ENCODE measurements at regions not wholly inside any gene's neighbourhood (a gene's known extent, or its start where the extent isn't known, plus 50 kb on each side); places are given as distances from the start of the nearest gene placed in this dataset.
"Not testable (repeated sequence)": the region's sequence is repeated elsewhere in the genome, so short reads cannot be mapped to it uniquely, and the experiment has no call there.

DNA sequence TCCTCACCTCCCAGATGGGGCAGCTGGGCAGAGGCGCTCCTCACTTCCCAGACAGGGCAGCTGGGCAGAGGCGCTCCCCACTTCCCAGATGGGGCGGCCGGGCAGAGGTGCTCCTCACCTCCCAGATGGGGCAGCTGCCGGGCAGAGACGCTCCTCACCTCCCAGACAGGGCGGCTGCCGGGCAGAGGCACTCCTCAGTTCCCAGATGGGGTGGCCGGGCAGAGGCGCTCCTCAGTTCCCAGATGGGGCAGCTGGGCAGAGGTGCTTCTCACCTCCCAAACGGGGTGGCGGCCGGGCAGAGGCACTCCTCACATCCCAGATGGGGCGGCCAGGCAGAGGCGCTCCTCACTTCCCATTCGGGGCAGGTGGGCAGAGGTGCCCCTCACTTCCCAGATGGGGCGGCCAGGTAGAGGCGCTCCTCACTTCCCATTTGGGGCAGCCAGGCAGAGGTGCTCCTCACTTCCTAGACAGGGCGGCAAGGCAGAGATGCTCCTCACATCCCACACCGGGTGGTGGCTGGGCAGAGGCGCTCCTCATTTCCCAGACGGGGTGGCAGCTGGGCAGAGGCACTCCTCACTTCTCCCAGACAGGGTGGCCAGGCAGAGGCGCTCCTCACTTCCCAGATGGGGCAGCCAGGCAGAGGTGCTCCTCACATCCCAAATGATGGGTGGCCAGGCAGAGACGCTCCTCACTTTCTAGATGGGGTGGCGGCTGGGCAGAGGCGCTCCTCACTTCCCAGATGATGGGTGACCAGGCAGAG, 668.1 kb downstream of the NUP35 start:
- in situ Hi-C loops (cut with HindIII; ENCODE audit: low pct_unique_long_range_greater_than_20kb, low sequenced_read_pairs); DNase-seq (ENCODE audit: low read depth, low spot score): not testable (repeated sequence)

DNA sequence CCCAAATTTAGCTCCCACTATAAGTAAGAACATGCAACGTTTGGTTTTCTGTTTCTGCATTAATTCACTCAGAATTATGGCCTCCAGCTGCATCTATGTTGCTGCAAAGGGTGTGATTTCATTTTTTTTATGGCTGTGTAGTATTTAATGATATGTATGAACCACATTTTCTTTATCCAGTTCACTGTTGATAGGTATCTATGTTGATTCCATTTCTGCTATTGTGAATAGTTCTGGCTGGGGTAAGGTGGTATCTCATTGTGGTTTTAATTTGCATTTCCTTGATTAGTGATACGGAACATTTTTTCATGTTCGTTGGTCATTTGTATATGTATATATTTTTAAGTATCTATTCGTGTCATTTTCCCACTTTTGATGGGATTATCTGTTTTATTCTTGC, 674.3 kb downstream of the NUP35 start:
- in situ Hi-C loops (cut with HindIII; ENCODE audit: low pct_unique_long_range_greater_than_20kb, low sequenced_read_pairs) = no loop called here

DNA sequence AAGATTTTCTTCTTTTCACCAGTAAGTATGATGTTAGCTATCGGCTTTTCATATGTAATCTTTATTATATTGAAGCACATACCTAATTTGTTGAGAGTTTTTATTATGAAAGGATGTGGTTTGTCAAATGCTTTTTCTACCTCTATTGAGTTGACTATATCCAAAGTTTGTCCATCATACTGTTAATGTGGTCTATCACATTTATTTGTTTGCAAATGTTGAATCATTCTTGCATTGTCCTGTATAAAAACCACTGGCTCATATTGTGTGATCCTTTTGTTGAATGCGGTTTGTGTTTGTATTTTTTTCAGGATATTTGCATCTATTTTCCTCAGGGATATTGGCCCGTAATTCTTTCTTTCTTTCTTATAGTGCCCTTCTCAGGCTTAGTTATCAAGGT, 675.5 kb downstream of the NUP35 start:
- in situ Hi-C loops (cut with HindIII; ENCODE audit: low pct_unique_long_range_greater_than_20kb, low sequenced_read_pairs) = no loop called here
- no peak for DNase-seq (ENCODE audit: low read depth, low spot score)

More for the DNA sequence above, 674.3 kb downstream of the NUP35 start:
- DNase-seq (ENCODE audit: low read depth, low spot score) = no peak

DNA sequence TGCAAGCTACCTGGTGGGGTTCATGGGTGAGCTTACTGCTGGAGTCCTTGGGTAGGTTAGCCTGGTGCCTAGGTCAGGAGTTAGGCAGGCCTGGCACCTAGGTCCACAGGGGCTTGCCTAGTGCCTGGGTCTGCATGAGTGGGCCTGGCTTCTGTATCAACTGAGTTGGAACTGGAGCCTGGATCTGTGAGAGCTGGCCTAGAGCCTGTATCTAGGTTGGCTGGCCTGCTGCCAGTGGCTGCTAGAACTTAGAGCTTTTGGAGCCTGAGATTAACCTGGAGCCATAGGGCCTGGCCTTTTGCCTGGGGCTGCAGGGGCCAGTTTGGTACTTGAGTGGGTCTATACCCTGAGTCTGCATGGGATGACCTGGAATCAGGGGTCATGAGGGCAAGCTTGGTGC, 679.4 kb downstream of the NUP35 start:
- in situ Hi-C loops (cut with HindIII; ENCODE audit: low pct_unique_long_range_greater_than_20kb, low sequenced_read_pairs) = no loop called here
- DNase-seq (ENCODE audit: low read depth, low spot score) = no peak

DNA sequence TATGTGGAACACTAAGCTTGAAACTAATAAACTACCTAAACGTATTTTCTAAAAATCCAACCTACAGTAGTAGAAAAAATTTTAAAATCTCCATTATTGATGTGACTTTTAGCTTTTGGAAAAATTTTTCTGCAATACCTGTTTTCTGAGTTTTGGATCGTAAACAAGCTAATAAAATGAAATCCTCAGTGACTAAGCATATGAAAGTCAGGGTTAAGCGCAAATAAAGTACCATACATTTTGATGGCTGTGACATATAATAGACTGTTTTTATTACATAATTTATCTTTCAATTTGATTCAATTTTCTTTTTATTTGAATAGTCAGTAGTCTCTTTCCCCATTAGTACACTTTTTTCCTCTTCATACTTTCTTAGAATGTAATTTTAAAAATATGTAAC, 683.6 kb downstream of the NUP35 start:
- DNase-seq (ENCODE audit: low read depth, low spot score) = no peak
- in situ Hi-C loops (cut with HindIII; ENCODE audit: low pct_unique_long_range_greater_than_20kb, low sequenced_read_pairs) = no loop called here

DNA sequence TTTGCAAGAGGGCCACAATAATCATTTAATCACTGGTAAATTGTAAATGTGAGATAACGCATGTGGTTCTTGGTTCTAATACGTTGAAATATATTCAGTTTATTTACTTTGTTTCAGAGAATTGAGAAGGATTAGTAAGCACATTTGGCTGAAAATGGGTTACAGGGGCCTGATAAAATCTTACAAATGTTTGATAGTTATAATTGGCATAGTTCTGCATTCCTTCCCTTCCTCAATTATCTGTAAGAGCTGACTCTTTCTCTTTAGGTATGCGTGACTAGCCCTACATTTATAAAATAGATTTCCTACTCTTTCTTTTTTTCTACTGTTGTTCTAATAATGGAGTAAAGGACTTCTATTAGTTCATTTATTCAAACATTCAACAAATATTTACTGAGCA, 685.2 kb downstream of the NUP35 start:
- DNase-seq (ENCODE audit: low read depth, low spot score) = no peak
- in situ Hi-C loops (cut with HindIII; ENCODE audit: low pct_unique_long_range_greater_than_20kb, low sequenced_read_pairs) = no loop called here

DNA sequence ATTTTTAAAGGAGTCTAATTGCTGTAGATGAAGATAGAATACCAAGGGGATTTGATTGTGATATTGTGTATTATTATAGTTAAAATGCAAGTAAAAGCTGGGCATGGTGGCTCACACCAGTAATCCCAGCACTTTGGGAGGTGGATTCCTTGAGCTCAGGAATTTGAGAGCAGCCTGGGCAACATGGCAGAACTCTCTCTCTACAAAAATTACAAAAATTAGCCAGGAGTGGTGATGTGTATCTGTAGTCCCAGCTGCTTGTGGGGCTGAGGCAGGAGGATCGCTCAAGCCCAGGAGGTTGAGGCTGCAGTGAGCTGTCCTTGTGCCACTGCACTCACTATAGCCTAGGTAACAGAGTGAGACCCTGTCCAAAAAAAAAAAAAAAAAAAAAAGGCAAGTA, 687.0 kb downstream of the NUP35 start:
- in situ Hi-C loops (cut with HindIII; ENCODE audit: low pct_unique_long_range_greater_than_20kb, low sequenced_read_pairs) = no loop called here
- DNase-seq (ENCODE audit: low read depth, low spot score) = no peak

DNA sequence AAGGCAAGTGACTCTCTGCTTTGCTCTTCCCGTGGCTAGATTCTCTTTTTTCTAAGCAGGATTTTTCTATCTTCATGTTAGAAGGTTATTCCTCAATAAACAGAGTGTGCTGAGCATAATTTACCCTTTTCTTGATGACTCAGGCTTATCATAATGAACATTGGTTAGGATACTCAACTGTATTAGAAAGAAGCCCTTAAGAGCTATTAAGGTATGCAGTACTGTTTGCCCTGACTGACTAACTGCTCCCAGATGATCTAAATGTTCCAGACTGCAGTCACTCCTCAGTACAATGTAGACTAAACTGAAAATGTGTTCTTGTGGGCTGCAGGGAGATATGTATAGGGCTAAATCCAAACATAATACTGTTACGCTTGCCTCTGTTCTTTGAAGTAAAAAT, 687.8 kb downstream of the NUP35 start:
- in situ Hi-C loops (cut with HindIII; ENCODE audit: low pct_unique_long_range_greater_than_20kb, low sequenced_read_pairs) = no loop called here
- no peak for DNase-seq (ENCODE audit: low read depth, low spot score)

DNA sequence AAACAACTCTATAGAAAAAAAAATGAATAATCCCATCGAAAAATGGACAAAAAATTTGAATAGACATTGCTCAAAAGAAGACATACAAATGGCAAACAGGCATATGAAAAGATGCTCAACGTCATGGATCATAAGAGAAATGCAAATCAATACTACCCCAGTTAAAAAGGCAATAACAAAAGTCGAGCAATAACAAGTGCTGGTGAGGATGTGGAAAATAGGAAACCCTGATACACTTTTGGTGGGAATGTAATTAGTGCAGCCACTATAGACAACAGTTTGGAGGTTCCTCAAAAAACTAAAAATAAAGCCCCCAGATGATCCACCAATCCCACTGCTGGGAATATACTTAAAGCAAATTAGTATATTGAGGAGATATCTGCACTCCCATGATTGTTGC, 701.5 kb downstream of the NUP35 start:
- in situ Hi-C loops (cut with HindIII; ENCODE audit: low pct_unique_long_range_greater_than_20kb, low sequenced_read_pairs) = no loop called here
- DNase-seq (ENCODE audit: low read depth, low spot score) = no peak

DNA sequence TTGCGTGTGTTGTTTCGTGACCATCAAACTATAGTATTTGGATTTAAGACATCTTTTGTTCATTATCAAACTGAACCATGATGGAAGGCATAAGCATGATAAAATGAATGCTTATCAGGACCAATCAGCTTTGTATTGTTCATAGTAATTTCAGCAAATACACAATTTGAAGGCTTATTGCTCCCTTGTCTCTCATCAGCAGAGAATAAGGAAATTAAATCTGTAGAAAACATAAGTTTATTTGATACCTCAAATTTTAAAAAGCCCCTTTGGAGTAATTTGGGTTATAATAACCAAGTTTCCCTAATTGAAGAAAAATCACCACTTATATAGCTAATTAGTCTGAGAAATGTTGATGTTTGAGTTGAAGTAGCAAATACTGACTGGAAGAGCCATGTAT, 705.7 kb downstream of the NUP35 start:
- in situ Hi-C loops (cut with HindIII; ENCODE audit: low pct_unique_long_range_greater_than_20kb, low sequenced_read_pairs) = no loop called here

DNA sequence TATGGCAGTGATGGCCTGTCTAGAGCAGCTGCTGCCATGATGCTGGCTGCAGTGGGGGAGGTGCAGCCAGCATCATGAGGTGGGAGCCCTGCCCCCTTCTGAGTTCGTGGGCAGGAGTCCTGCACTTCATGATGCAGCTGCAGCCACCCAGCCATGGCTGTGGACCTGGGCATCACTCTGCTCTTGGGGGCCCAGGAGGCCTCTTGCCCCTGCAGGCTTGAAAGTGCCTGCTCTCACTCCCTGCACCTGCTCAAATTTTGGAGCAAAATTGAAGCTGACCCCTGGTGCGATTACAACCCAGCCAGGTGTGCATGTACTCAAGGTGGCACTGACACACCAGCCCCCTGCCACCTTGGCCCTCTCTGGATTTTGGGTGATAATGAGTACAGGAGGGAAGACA, 712.9 kb downstream of the NUP35 start:
- DNase-seq (ENCODE audit: low read depth, low spot score) = no peak
- in situ Hi-C loops (cut with HindIII; ENCODE audit: low pct_unique_long_range_greater_than_20kb, low sequenced_read_pairs) = no loop called here

More for the DNA sequence above, 705.7 kb downstream of the NUP35 start:
- no peak for DNase-seq (ENCODE audit: low read depth, low spot score)

DNA sequence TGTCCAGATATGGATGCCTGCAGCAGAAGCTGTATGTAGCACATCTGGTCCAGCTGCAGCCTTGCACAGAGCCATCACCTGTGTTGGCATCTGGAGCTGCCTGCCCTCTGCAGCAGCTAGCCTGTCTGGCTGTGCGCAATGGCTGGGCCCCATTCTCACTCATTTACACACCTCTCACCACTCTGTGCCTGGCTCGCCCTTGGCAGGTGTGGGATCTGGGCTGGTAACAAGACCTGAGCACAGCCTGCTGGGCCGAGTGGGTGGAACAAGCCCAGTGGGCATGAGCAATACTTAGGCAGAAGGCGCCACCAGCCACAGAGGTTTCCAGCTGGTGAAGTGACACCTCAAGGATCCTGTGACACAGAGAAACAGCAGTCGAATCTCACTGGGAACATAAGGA, 714.1 kb downstream of the NUP35 start:
- DNase-seq (ENCODE audit: low read depth, low spot score) = no peak
- in situ Hi-C loops (cut with HindIII; ENCODE audit: low pct_unique_long_range_greater_than_20kb, low sequenced_read_pairs) = no loop called here

DNA sequence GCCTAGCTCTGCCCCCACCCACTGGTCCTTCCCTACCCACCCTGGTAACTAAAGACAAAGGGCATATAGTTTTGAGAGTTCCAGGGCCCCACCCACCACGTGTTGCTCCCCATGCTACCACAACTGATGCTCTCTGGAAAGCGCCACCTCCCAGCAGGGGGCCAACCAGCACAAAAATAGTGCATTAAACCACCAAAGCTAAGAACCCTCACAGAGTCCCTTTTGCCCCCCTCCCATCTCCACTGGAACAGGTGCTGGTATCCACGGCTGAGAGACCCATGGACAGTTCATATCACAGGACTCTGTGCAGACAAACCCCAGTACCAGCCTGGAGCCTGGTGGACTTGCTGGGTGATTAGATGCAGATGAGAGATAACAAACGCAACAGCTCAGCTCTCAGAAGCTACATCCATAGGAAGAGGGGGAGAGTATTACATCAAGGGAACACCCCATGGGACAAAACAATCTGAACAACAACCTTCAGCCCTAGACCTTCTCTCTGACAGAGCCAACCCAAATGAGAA, 715.9 kb downstream of the NUP35 start:
- DNase-seq (ENCODE audit: low read depth, low spot score) = no peak
- in situ Hi-C loops (cut with HindIII; ENCODE audit: low pct_unique_long_range_greater_than_20kb, low sequenced_read_pairs) = no loop called here

DNA sequence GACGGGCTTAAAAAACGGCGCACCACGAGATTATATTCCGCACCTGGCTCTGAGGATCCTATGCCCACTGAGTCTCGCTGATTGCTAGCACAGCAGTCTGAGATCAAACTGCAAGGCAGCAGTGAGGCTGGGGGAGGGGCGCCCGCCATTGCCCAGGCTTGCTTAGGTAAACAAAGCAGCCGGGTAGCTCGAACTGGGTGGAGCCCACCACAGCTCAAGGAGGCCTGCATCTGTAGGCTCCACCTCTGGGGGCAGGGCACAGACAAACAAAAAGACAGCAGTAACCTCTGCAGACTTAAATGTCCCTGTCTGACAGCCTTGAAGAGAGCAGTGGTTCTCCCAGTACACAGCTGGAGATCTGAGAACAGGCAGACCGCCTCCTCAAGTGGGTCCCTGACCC, 725.6 kb downstream of the NUP35 start:
- in situ Hi-C loops (cut with HindIII; ENCODE audit: low pct_unique_long_range_greater_than_20kb, low sequenced_read_pairs) = not testable (repeated sequence)

DNA sequence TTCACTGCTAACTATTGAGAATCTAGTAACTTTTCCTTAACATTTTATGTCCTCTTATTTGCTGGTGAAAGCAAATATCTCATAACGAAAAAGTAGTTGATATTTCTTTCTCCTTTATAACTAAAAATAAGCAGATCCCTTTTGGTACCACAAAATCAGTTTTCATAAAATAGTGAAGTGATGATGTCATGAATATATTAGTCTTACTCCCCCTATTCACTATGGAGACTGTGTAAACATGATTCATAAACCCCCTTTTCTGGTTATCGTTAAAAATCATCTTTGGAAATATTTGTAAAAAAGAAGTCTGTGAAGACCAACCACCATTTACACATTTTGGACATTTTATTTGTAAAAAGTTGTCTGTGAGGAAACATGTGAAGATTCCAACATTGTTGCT, 734.9 kb downstream of the NUP35 start:
- DNase-seq (ENCODE audit: low read depth, low spot score) = no peak
- in situ Hi-C loops (cut with HindIII; ENCODE audit: low pct_unique_long_range_greater_than_20kb, low sequenced_read_pairs) = no loop called here

More for the DNA sequence above, 725.6 kb downstream of the NUP35 start:
- DNase-seq (ENCODE audit: low read depth, low spot score) = not testable (repeated sequence)

DNA sequence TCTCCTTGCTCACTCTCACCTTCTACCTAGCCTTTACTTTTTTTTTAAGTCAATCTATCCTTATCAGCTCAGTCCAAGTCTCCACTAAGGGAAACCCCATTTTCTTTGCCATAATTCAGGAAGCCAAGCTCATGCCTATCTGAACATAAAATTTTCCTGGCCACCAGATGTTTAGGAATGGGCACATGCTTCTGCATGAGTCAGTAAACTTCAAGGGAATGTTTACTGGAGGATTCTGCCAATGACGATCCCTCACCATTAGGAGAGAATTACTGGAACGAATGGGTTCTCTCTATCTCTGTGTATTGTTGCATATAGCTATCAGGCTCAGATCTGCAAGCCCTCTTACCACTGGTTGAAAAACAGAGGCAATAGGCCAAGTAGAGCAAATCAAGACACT, 731.7 kb upstream of the ZNF804A start:
- no peak for DNase-seq (ENCODE audit: low read depth, low spot score)
- in situ Hi-C loops (cut with HindIII; ENCODE audit: low pct_unique_long_range_greater_than_20kb, low sequenced_read_pairs) = no loop called here

DNA sequence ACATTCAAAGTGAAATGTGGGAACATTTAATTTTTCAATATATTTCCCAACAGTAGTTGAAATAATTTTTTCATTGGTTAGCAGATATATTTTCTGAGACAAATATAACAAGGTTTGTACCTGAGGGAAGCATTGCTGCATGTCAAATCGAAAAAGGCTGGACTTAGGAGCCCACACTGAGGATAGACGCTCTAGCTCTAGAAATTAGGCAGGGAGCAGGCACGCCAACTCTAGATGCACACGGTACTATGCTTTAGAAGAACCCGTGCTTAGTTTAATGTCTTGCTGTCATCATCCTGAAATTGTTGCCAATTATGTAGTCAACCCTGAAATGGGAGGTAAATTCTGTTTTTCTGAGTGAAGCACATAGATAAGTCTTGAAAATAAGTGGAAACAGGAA, 731.1 kb upstream of the ZNF804A start:
- in situ Hi-C loops (cut with HindIII; ENCODE audit: low pct_unique_long_range_greater_than_20kb, low sequenced_read_pairs) = no loop called here
- DNase-seq (ENCODE audit: low read depth, low spot score) = no peak

DNA sequence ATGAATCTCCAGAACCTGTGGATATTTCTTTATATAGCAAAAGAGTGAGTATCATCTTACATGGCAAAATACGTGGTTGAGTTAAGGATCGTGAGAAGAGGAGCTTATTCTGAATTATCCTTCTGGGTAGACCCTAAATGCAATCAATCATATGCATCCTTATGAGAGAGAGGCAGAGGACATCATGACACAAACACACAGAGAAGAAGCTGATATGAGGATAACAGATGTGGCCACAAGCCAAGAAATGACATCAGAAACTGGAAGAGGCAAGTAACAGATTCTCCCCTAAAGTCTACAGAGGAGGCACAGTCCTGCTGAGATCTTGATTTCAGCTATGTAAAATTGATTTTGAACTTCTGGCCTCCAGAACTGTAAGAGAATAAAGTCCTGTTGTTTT, 730.2 kb upstream of the ZNF804A start:
- in situ Hi-C loops (cut with HindIII; ENCODE audit: low pct_unique_long_range_greater_than_20kb, low sequenced_read_pairs) = no loop called here
- DNase-seq (ENCODE audit: low read depth, low spot score) = no peak

DNA sequence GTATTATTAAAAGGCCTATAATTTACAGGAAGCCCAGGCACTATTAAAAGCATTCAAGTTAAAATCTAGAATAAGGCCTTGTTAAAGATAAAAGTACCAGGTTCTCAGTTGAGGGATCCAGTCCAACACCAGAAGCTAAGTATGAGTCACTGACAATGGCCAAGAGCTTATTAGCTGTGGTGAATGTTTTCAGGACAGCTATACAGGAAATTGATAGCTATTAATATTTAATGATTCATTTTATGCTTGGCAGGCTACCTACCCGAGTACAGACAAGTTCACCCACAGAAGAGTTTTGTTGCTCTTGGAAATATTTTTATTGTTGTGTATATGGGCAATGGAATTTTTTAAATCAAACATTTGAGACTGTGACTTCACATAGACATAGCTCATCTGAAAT, 729.6 kb upstream of the ZNF804A start:
- DNase-seq (ENCODE audit: low read depth, low spot score) = no peak
- in situ Hi-C loops (cut with HindIII; ENCODE audit: low pct_unique_long_range_greater_than_20kb, low sequenced_read_pairs) = no loop called here

DNA sequence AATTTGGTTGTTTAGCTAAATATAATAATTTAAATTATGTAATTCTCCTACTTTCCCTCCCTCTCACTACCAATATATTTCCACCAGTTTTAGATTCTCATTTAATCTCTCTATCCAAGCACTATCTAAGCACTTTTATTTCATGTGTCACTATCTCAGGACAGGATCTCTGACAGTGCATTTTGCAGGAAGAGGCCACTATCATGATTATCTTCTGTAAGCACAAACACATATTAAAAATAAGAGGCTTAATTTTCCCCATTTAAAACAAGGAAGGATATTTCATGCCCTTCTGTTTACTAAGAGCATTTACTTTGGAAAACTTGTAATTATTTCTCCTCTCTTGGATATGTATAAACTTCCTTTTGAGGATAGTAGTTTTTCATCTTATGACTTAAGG, 726.2 kb upstream of the ZNF804A start:
- in situ Hi-C loops (cut with HindIII; ENCODE audit: low pct_unique_long_range_greater_than_20kb, low sequenced_read_pairs) = no loop called here
- DNase-seq (ENCODE audit: low read depth, low spot score) = no peak

All from SK-MEL-5 (cell line).